Calu3 (cell line): ENCODE measurements at regions not wholly inside any gene's neighbourhood (a gene's known extent, or its start where the extent isn't known, plus 50 kb on each side); places are given as distances from the start of the nearest gene placed in this dataset.

Source experiments
- BruUV-seq: library from RNA; stranded (reverse); fragments of 400-500 nt; replicated peaks from 2 replicates; lab custom pipeline; 2021; lab: Mats Ljungman, UMichigan
- CTCF ChIA-PET: fragments of 300-600 bp; sonication (Branson Sonifier 250); formaldehyde crosslinking; loops from one replicate; lab custom pipeline; 2022; ENCODE audit warnings: antibody characterized with exemption; lab: Charles Lee
- DNase-seq: peaks from one replicate; pipeline ENCODE4 v3.0.0; 2022
- H3K27ac Mint-ChIP-seq: one replicate; pipeline ENCODE4 v1.8.0; 2022; ENCODE audit warnings: mixed read lengths; ENCODE audit not compliant: unreplicated experiment
- H3K27me3 Mint-ChIP-seq: one replicate; pipeline ENCODE4 v1.8.0; 2022; ENCODE audit warnings: mixed read lengths; ENCODE audit not compliant: unreplicated experiment
- H3K36me3 Mint-ChIP-seq: one replicate; pipeline ENCODE4 v1.8.0; 2022; ENCODE audit warnings: mild to moderate bottlenecking, moderate library complexity, mixed read lengths; ENCODE audit not compliant: insufficient read depth, unreplicated experiment
- H3K4me1 Mint-ChIP-seq: one replicate; pipeline ENCODE4 v1.8.0; 2022; ENCODE audit warnings: mild to moderate bottlenecking, low read depth, mixed read lengths; ENCODE audit not compliant: unreplicated experiment
- H3K4me3 Mint-ChIP-seq: one replicate; pipeline ENCODE4 v1.8.0; 2022; ENCODE audit warnings: mild to moderate bottlenecking, low read depth, moderate library complexity, mixed read lengths; ENCODE audit not compliant: unreplicated experiment
- H3K9me3 Mint-ChIP-seq: one replicate; pipeline ENCODE4 v1.8.0; 2022; ENCODE audit warnings: low read depth, mixed read lengths; ENCODE audit not compliant: unreplicated experiment
- CTCF ChIP-seq: fragments of 200-600 bp; IDR thresholded peaks from one replicate; pipeline ENCODE4 v1.8.0; 2022; ENCODE audit warnings: antibody characterized with exemption; ENCODE audit not compliant: unreplicated experiment
- intact Hi-C: fragments of 100-400 bp; cut with micrococcal nuclease; formaldehyde crosslinking; loops from one replicate; pipeline ENCODE4 v1.10.0; 2022; ENCODE audit not compliant: unreplicated experiment

DNA sequence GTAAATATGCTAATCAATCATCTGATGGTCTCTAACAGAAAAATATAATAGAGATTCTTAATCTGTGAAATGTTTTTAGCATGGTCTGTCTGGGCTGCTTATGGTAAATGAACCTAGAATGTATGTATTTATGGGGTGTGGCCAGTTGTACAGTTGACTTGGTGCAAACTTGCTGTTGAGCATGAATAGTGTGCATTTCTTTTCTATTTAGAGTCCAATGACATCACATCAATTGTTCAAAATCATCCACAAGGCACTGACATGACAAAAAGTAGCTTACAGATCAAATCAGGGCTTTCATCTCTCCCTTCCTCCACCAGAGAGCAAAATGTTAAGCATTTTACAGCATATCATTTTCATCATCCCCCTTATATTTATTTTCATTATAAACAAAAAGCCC, 1010.3 kb downstream of the KCNT2 start:
- intact Hi-C loops = no loop called here
- Mint-ChIP-seq H3K4me1 (no peaks in the 10 kb centered on the region), H3K4me3 (no peak overlapping the region), H3K9me3 (no peaks in the 10 kb centered on the region), H3K36me3 (no peaks in the 10 kb centered on the region), H3K27me3 (no peaks in the 10 kb centered on the region), H3K27ac (no peak overlapping the region)
- DNase-seq = no peak
- BruUV-seq = no TSS peak
- CTCF ChIA-PET = interaction anchor here (0.8 kb wide), 1 partner anchor 90 kb away, joined by 4 read pairs; no protein-coding TSS in a partner anchor
- no peak for TF ChIP-seq CTCF

DNA sequence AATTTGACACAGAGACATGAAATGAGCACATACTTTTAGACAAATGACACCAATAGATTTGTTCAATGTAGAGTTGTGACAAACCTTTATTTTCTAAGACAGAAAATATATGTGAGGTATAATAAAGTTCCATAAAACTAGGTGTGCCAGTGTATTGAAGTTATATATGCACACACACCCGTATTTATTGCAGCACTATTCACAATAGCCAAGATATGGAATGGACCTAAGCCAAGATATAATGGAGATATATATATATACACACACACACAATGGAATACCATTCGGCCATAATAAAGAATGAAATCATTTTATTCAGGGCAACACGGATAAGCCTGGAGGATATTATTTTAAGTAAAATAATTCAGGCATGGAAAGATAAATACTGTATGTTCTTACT, 1013.5 kb downstream of the KCNT2 start:
- intact Hi-C loops = no loop called here
- Mint-ChIP-seq H3K27me3 (no peaks in the 10 kb centered on the region), H3K4me1 (no peaks in the 10 kb centered on the region), H3K27ac (no peak overlapping the region), H3K36me3 (no peaks in the 10 kb centered on the region), H3K9me3 (no peaks in the 10 kb centered on the region), H3K4me3 (no peak overlapping the region)
- CTCF ChIA-PET = no interaction called here
- no TSS peak for BruUV-seq
- DNase-seq = no peak
- no peak for TF ChIP-seq CTCF

DNA sequence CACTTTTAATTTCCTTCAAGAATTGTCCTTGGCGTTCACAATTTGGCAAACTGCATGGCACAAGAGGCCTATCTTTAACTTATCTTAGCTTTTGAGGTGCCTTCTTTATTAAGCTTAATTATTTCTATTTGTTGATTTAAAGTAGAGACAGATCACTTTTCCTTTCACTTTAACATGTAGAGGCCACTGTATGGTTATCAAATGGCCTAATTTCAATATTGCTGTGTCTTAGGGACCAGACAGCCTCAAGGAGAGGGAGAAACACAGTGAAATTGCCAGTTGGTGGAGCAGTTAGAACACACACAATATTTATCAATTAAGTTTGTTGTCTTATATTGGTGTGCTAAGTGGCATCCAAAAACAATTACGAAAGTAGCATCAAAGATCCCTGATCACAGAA, 1013.9 kb downstream of the KCNT2 start:
- intact Hi-C loops = no loop called here
- Mint-ChIP-seq H3K36me3 (no peaks in the 10 kb centered on the region), H3K4me3 (no peak overlapping the region), H3K27me3 (no peaks in the 10 kb centered on the region), H3K4me1 (no peaks in the 10 kb centered on the region), H3K9me3 (no peaks in the 10 kb centered on the region), H3K27ac (no peak overlapping the region)
- no peak for TF ChIP-seq CTCF
- CTCF ChIA-PET = no interaction called here
- DNase-seq = no peak
- no TSS peak for BruUV-seq

- intact Hi-C loops = no loop called here
- Mint-ChIP-seq H3K4me1 (no peaks in the 10 kb centered on the region), H3K27me3 (no peaks in the 10 kb centered on the region), H3K9me3 (peaks cover 7% of the 10 kb centered on the region), H3K4me3 (no peak overlapping the region), H3K36me3 (no peaks in the 10 kb centered on the region), H3K27ac (no peak overlapping the region)
- no peak for DNase-seq
- CTCF ChIA-PET = no interaction called here
- TF ChIP-seq CTCF = no peak
- BruUV-seq = no TSS peak
These were observed 1016.1 kb downstream of the KCNT2 start for GRCh38 chr1:195591917-195592672.
